HG03060 (cell line): ENCODE measurements at regions not wholly inside any gene's neighbourhood (a gene's known extent, or its start where the extent isn't known, plus 50 kb on each side); places are given as distances from the start of the nearest gene placed in this dataset.

Experiments used
- ATAC-seq: cut with Tn5 transposase; IDR thresholded peaks from one replicate; pipeline ENCODE4 v1.9.1; 2021; ENCODE audit warnings: low read depth, moderate number of reproducible peaks; ENCODE audit not compliant: unreplicated experiment

GRCh38 chr14:58780185-58780584, 142.4 kb downstream of the DACT1 start:
- no peak for ATAC-seq

GRCh38 chr14:58780605-58781004, 142.8 kb downstream of the DACT1 start:
- ATAC-seq = no peak

GRCh38 chr14:58782011-58782410, 144.2 kb downstream of the DACT1 start:
- ATAC-seq = no peak

GRCh38 chr14:58783792-58784511, 146.2 kb downstream of the DACT1 start:
- no peak for ATAC-seq

GRCh38 chr14:58784931-58785330, 147.2 kb downstream of the DACT1 start:
- no peak for ATAC-seq

GRCh38 chr14:58785701-58786100, 147.9 kb downstream of the DACT1 start:
- ATAC-seq = no peak

GRCh38 chr14:58787592-58787991, 149.8 kb downstream of the DACT1 start:
- ATAC-seq = no peak

GRCh38 chr14:58788655-58789503, 151.1 kb downstream of the DACT1 start:
- ATAC-seq = no peak

- no peak for ATAC-seq
Measured at GRCh38 chr14:58789736-58790135, 152.0 kb downstream of the DACT1 start.

GRCh38 chr14:58792416-58792815, 154.7 kb downstream of the DACT1 start:
- ATAC-seq = no peak

- ATAC-seq = no peak
Measured at GRCh38 chr14:58793131-58793740, 155.5 kb downstream of the DACT1 start.

GRCh38 chr14:58794993-58795762, 157.4 kb downstream of the DACT1 start:
- no peak for ATAC-seq

- no peak for ATAC-seq
Measured at GRCh38 chr14:58796242-58797009, 158.7 kb downstream of the DACT1 start.

- ATAC-seq = peak; percentile 70
Measured at GRCh38 chr14:58797010-58797429, 159.3 kb downstream of the DACT1 start.

GRCh38 chr14:58798173-58798572, 160.4 kb downstream of the DACT1 start:
- ATAC-seq = no peak

GRCh38 chr14:58801086-58801485, 163.3 kb downstream of the DACT1 start:
- no peak for ATAC-seq

GRCh38 chr14:58805057-58805456, 167.3 kb downstream of the DACT1 start:
- ATAC-seq = no peak

GRCh38 chr14:58805605-58806409, 168.0 kb downstream of the DACT1 start:
- no peak for ATAC-seq

- ATAC-seq = no peak
Measured at GRCh38 chr14:58807191-58807590, 169.4 kb downstream of the DACT1 start.
